Muscle of leg (tissue), 3 donors: ENCODE measurements at regions not wholly inside any gene's neighbourhood (a gene's known extent, or its start where the extent isn't known, plus 50 kb on each side); places are given as distances from the start of the nearest gene placed in this dataset.

Experiments
- DNase-seq: peaks from one replicate; pipeline ENCODE4 v3.0.0; 2013
- H3K27ac ChIP-seq: one replicate; pipeline ENCODE4 v1.5.1; 2013; ENCODE audit warnings: mild to moderate bottlenecking, low read length, control low read depth
- H3K27me3 ChIP-seq: one replicate; pipeline ENCODE4 v1.6.1; 2013; ENCODE audit warnings: low read length; ENCODE audit not compliant: control insufficient read depth, insufficient read depth
- H3K36me3 ChIP-seq: one replicate; pipeline ENCODE4 v1.6.1; 2013; ENCODE audit warnings: low read length; ENCODE audit not compliant: control insufficient read depth, insufficient read depth
- H3K4me1 ChIP-seq: one replicate; pipeline ENCODE4 v1.6.1; 2013; ENCODE audit warnings: low read length; ENCODE audit not compliant: control insufficient read depth, insufficient read depth
- H3K4me3 ChIP-seq: one replicate; pipeline ENCODE4 v1.5.1; 2013; ENCODE audit warnings: low read length, control low read depth
- H3K9me3 ChIP-seq: replicated peaks from 2 replicates; pipeline ENCODE4 v1.6.1; 2013; ENCODE audit warnings: low read depth, low read length; ENCODE audit not compliant: control insufficient read depth
- WGBS: methylation state at CpG from one replicate; pipeline ENCODE4 v1.1.5; 2013; ENCODE audit warnings: missing lambda C conversion rate; ENCODE audit not compliant: insufficient coverage; 5-methylcytosine and 5-hydroxymethylcytosine counted together

DNA sequence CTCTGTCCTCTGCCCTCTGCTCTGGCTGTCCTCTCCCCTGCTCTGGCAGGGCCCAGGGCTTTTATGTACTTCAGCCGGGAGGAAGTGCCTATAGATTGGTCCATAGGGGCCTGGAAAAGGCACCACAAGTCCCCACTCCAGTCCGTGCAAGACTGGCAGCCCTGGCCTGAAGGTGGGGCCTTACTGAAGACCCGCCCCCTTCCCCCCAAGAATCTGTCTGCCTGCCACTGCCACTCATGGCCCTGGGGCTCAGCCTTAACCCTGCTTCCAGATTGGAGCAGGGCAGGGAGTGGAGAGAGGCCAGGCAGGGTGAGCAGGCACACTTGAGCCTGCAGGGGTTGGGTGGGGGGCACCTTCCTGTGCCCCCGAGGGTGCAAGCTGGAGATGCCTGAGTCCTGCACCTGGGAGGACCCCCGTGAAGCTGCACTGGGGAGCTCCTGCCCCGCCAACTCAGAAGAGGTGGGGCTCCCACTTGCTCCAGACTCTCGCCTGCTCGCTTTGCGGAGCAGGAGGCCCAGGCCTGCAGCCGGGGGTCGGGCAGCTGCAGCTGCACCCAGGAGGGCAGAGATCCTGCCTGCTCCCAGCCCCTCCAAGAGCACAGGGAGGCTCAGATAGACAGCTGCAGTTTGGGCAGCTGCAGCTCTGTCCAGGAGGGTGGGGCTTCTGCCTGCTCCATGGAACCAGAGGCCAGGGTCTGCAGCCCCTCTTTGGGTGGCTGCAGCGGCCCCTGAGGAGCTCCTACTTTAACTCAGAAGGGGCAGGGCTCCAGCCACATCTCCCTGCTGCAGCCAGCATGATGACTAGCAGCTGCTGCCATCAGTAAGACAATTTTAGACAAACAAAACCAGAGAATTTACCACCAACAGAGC lies 51.0 kb upstream of the SC5D start:
- no peak overlapping the region for H3K4me3 ChIP-seq
- H3K36me3 ChIP-seq = no peaks in the 10 kb centered on the region
- DNase-seq = peak; percentile 81
- peak overlapping the region; percentile 81 for H3K27ac ChIP-seq
- WGBS = 26% methylated on average over 11 of the region's 12 CpGs
- no peaks in the 10 kb centered on the region for H3K27me3 ChIP-seq
- H3K4me1 ChIP-seq = peaks cover 32% of the 10 kb centered on the region
- no peaks in the 10 kb centered on the region for H3K9me3 ChIP-seq
